Peyer's patch (tissue), 4 donors: ENCODE measurements at regions not wholly inside any gene's neighbourhood (a gene's known extent, or its start where the extent isn't known, plus 50 kb on each side); places are given as distances from the start of the nearest gene placed in this dataset.

Experiments
- DNase-seq, 3 donors: peaks; one replicate each; pipeline ENCODE4 v3.0.0-alpha.2; 2017 to 2019
- H3K27ac ChIP-seq, 4 donors: fragments of 200-600 bp; sonication (generic); one replicate each; pipeline ENCODE4 v1.5.1; 2016 to 2019
- H3K27me3 ChIP-seq, 2 donors: fragments of 200-600 bp; sonication (generic); one replicate each; pipeline ENCODE4 v1.5.1; 2019
- H3K36me3 ChIP-seq, 3 donors: fragments of 200-600 bp; sonication (generic); one replicate each; pipeline ENCODE4 v1.5.1; 2016 to 2019
- H3K4me1 ChIP-seq, 4 donors: fragments of 200-600 bp; sonication (generic); one replicate each; pipeline ENCODE4 v1.5.1; 2016 to 2019
- H3K4me3 ChIP-seq, 4 donors: fragments of 200-600 bp; sonication (generic); 1 replicate in 3 of 4; 2 replicates in 1 of 4; pipeline ENCODE4 v1.5.1; 2016 to 2019; ENCODE audit warnings: mild to moderate bottlenecking in 1 of 4
- H3K9me3 ChIP-seq, 4 donors: fragments of 200-600 bp; sonication (generic); one replicate each; pipeline ENCODE4 v1.5.1; 2016 to 2019; ENCODE audit warnings: mild to moderate bottlenecking in 1 of 4
- CTCF ChIP-seq, 6 experiments: fragments of 450-650 bp in 4 of 6; fragments of 200-600 bp in 2 of 6; sonication (generic) in 1 of 6; IDR thresholded peaks; one replicate each; pipeline ENCODE4 v1.5.1; 2017 to 2019; ENCODE audit warnings: antibody characterized with exemption in 6 of 6, mild to moderate bottlenecking in 3 of 6, moderate library complexity in 1 of 6
- POLR2A ChIP-seq, 2 donors: fragments of 450-650 bp; IDR thresholded peaks; one replicate each; pipeline ENCODE4 v1.5.1; 2017; ENCODE audit warnings: antibody characterized with exemption in 2 of 2, mild to moderate bottlenecking in 2 of 2, moderate library complexity in 2 of 2

GRCh38 chrX:122418758-122419157 is 765.3 kb upstream of the GRIA3 start:
- no peaks in the 10 kb centered on the region for H3K36me3 ChIP-seq
- no peaks in the 10 kb centered on the region for H3K27me3 ChIP-seq
- no peaks in the 10 kb centered on the region for H3K9me3 ChIP-seq
- no peaks in the 10 kb centered on the region for H3K4me1 ChIP-seq
- TF ChIP-seq CTCF (IDR thresholded peaks at IDR 0.05): no peak
- no peak for TF ChIP-seq POLR2A (IDR thresholded peaks at IDR 0.05)
- DNase-seq: no peak
- H3K27ac ChIP-seq: no peak overlapping the region
- H3K4me3 ChIP-seq: no peak overlapping the region

GRCh38 chrX:122421434-122422121 is 762.5 kb upstream of the GRIA3 start:
- Histone ChIP-seq H3K9me3 (no peaks in the 10 kb centered on the region), H3K27ac (no peak overlapping the region), H3K4me3 (no peak overlapping the region), H3K36me3 (no peaks in the 10 kb centered on the region), H3K27me3 (no peaks in the 10 kb centered on the region), H3K4me1 (no peaks in the 10 kb centered on the region)
- no peak for DNase-seq
- TF ChIP-seq CTCF (IDR thresholded peaks at IDR 0.05): no peak
- TF ChIP-seq POLR2A (IDR thresholded peaks at IDR 0.05): no peak

- no peak overlapping the region for H3K4me3 ChIP-seq
- TF ChIP-seq POLR2A (IDR thresholded peaks at IDR 0.05) (no peak), CTCF (IDR thresholded peaks at IDR 0.05) (no peak)
- no peak overlapping the region for H3K27ac ChIP-seq
- no peaks in the 10 kb centered on the region for H3K9me3 ChIP-seq
- H3K36me3 ChIP-seq: no peaks in the 10 kb centered on the region
- no peak for DNase-seq
- H3K4me1 ChIP-seq: no peaks in the 10 kb centered on the region
- H3K27me3 ChIP-seq: no peaks in the 10 kb centered on the region
Measured at GRCh38 chrX:122422547-122422946, 761.5 kb upstream of the GRIA3 start.

GRCh38 chrX:122434942-122435341 is 749.1 kb upstream of the GRIA3 start:
- H3K36me3 ChIP-seq: no peaks in the 10 kb centered on the region
- no peak for DNase-seq

GRCh38 chrX:122439831-122440230 is 744.2 kb upstream of the GRIA3 start:
- H3K27ac ChIP-seq: no peak overlapping the region
- no peaks in the 10 kb centered on the region for H3K4me1 ChIP-seq
- no peaks in the 10 kb centered on the region for H3K9me3 ChIP-seq
- TF ChIP-seq POLR2A (IDR thresholded peaks at IDR 0.05): no peak
- no peak for TF ChIP-seq CTCF (IDR thresholded peaks at IDR 0.05)
- no peaks in the 10 kb centered on the region for H3K36me3 ChIP-seq
- no peak for DNase-seq
- no peaks in the 10 kb centered on the region for H3K27me3 ChIP-seq
- H3K4me3 ChIP-seq: no peak overlapping the region

More at GRCh38 chrX:122434942-122435341, 749.1 kb upstream of the GRIA3 start:
- no peak for TF ChIP-seq POLR2A (IDR thresholded peaks at IDR 0.05)
- TF ChIP-seq CTCF (IDR thresholded peaks at IDR 0.05): no peak
- Histone ChIP-seq H3K4me3 (no peak overlapping the region), H3K27me3 (no peaks in the 10 kb centered on the region), H3K27ac (no peak overlapping the region), H3K9me3 (no peaks in the 10 kb centered on the region), H3K4me1 (no peaks in the 10 kb centered on the region)

- no peak for TF ChIP-seq POLR2A (IDR thresholded peaks at IDR 0.05)
- TF ChIP-seq CTCF (IDR thresholded peaks at IDR 0.05): no peak
- Histone ChIP-seq H3K27ac (no peak overlapping the region), H3K4me3 (no peak overlapping the region), H3K4me1 (no peaks in the 10 kb centered on the region), H3K27me3 (no peaks in the 10 kb centered on the region), H3K9me3 (no peaks in the 10 kb centered on the region), H3K36me3 (no peaks in the 10 kb centered on the region)
- no peak for DNase-seq
Measured at GRCh38 chrX:122440832-122441231, 743.2 kb upstream of the GRIA3 start.
